ENCODE measurements at regions not wholly inside any gene's neighbourhood (a gene's known extent, or its start where the extent isn't known, plus 50 kb on each side); places are given as distances from the start of the nearest gene placed in this dataset.
"Not testable (repeated sequence)": the region's sequence is repeated elsewhere in the genome, so short reads cannot be mapped to it uniquely, and the experiment has no call there.

DNA sequence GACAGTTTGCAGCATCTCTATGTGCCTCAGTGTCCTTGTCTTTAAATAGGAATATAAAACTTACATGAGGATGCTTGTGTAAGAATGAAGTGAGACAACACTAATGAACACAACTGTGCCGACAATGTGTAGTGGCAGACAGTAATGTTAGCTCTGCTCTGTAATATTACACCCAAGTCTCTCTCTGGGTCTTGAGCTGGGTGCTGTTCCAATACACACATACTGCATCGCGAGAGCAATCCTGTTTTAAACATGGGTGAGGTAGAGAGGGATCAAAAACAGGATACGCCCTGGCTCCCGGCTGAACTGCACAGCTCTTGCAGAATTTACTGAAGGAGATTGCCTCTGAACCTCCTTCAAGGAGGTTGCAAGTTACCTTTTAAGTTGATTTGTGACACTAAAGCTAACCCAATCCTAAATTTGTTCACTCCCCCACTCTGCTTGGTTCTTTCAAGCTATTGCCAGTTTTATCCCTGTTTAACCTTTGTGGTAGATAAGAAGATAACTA is 155.2 kb upstream of the ISL1 start:
- no peak for DNase-seq (ENCODE audit: low read depth)
- H3K4me3 ChIP-seq (ENCODE audit: low read depth, low read length), result no peak overlapping the region
- TF ChIP-seq, protein P1, sequence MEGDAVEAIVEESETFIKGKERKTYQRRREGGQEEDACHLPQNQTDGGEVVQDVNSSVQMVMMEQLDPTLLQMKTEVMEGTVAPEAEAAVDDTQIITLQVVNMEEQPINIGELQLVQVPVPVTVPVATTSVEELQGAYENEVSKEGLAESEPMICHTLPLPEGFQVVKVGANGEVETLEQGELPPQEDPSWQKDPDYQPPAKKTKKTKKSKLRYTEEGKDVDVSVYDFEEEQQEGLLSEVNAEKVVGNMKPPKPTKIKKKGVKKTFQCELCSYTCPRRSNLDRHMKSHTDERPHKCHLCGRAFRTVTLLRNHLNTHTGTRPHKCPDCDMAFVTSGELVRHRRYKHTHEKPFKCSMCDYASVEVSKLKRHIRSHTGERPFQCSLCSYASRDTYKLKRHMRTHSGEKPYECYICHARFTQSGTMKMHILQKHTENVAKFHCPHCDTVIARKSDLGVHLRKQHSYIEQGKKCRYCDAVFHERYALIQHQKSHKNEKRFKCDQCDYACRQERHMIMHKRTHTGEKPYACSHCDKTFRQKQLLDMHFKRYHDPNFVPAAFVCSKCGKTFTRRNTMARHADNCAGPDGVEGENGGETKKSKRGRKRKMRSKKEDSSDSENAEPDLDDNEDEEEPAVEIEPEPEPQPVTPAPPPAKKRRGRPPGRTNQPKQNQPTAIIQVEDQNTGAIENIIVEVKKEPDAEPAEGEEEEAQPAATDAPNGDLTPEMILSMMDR (IDR thresholded peaks at IDR 0.05; ENCODE audit: low read depth, low read length), result no peak
- TF ChIP-seq, protein P2, sequence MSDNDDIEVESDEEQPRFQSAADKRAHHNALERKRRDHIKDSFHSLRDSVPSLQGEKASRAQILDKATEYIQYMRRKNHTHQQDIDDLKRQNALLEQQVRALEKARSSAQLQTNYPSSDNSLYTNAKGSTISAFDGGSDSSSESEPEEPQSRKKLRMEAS (IDR thresholded peaks at IDR 0.05; ENCODE audit: low read depth, low read length), result no peak
- TF ChIP-seq POLR2A (IDR thresholded peaks at IDR 0.05; ENCODE audit: extremely low read depth, insufficient read length) (no peak), MYC (IDR thresholded peaks at IDR 0.05; ENCODE audit: low read depth, low read length) (no peak)

GRCh38 chr5:51230336-51230735 is 152.9 kb upstream of the ISL1 start:
- TF ChIP-seq, protein P1 (IDR thresholded peaks at IDR 0.05; ENCODE audit: low read depth, low read length), result no peak
- DNase-seq (ENCODE audit: low read depth), result no peak
- no peak overlapping the region for H3K4me3 ChIP-seq (ENCODE audit: low read depth, low read length)

DNA sequence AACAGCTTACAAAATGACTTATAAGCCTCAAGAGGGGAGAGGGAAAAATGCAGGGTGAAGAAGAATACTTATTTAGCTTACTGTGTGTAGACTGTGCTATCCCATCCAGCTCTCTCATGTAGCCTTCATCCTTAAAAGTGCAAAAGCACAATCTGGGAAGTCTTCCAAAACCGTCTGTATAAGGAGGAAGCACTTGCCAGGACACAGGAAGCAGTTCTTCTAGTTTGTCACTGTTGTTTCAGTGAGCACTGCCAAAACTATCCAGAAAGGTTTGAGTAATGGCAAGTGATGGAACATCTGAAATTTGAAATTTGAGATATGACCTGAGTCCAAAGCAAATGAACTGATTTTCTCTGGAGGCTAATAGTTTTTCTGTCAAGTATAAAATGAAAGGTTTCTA is 140.8 kb upstream of the ISL1 start:
- no peak for DNase-seq (ENCODE audit: low read depth)

GRCh38 chr5:51250957-51251356 is 132.3 kb upstream of the ISL1 start:
- not testable (repeated sequence) for DNase-seq (ENCODE audit: low read depth); H3K4me3 ChIP-seq (ENCODE audit: low read depth, low read length)

More for the DNA sequence above, 140.8 kb upstream of the ISL1 start:
- no peak overlapping the region for H3K4me3 ChIP-seq (ENCODE audit: low read depth, low read length)
- TF ChIP-seq, protein P2 (IDR thresholded peaks at IDR 0.05; ENCODE audit: low read depth, low read length), result no peak
- TF ChIP-seq, protein P1 (IDR thresholded peaks at IDR 0.05; ENCODE audit: low read depth, low read length), result no peak
- TF ChIP-seq POLR2A (IDR thresholded peaks at IDR 0.05; ENCODE audit: extremely low read depth, insufficient read length) (no peak), MYC (IDR thresholded peaks at IDR 0.05; ENCODE audit: low read depth, low read length) (no peak)

DNA sequence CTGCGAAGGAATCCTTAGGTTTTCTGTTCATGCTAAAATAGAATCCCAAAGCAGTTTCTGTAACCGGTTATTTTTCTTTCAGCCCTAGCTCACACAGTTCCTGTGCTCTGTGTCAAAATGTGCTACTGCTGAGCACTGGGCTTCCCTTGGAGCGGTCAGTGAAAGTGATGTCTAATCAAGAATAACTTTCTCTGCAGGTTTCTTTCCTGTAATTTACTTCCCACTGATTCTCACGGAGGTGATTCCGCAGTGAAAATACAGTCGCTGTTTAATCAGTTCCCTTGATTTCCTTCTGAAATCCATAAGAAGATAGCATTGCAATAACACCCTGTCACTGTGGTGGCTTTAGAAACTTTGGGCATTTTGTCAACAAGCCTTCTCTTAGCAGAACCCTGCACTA is 112.0 kb upstream of the ISL1 start:
- TF ChIP-seq, protein P2 (IDR thresholded peaks at IDR 0.05; ENCODE audit: low read depth, low read length), result no peak
- TF ChIP-seq MYC (IDR thresholded peaks at IDR 0.05; ENCODE audit: low read depth, low read length) (no peak), POLR2A (IDR thresholded peaks at IDR 0.05; ENCODE audit: extremely low read depth, insufficient read length) (no peak)
- TF ChIP-seq, protein P1 (IDR thresholded peaks at IDR 0.05; ENCODE audit: low read depth, low read length), result no peak
- H3K4me3 ChIP-seq (ENCODE audit: low read depth, low read length), result no peak overlapping the region
- no peak for DNase-seq (ENCODE audit: low read depth)

DNA sequence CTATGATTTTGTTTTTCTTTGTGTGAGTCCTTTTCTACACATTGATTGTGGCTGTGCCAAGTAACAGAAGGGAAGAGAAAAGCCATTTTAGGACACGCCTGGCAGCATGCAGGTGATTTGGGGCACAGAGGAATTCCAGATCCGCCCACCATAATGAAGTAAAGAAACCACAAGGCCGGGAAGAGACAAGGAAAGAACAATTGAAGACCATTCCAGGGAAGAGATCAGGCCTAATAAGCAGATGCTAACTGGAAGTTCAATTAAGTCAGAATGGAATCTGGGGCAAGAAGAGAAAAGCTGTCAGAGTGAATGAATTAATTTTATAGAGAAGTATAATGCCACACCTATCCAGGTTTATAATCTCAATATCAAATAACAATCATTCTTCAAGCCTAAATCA is 110.2 kb upstream of the ISL1 start:
- no peak overlapping the region for H3K4me3 ChIP-seq (ENCODE audit: low read depth, low read length)
- no peak for DNase-seq (ENCODE audit: low read depth)
- TF ChIP-seq POLR2A (IDR thresholded peaks at IDR 0.05; ENCODE audit: extremely low read depth, insufficient read length) (no peak), MYC (IDR thresholded peaks at IDR 0.05; ENCODE audit: low read depth, low read length) (no peak)
- TF ChIP-seq, protein P1 (IDR thresholded peaks at IDR 0.05; ENCODE audit: low read depth, low read length), result no peak
- TF ChIP-seq, protein P2 (IDR thresholded peaks at IDR 0.05; ENCODE audit: low read depth, low read length), result no peak

Data from NB4 (cell line).